B cell (primary cell): ENCODE measurements at regions not wholly inside any gene's neighbourhood (a gene's known extent, or its start where the extent isn't known, plus 50 kb on each side); places are given as distances from the start of the nearest gene placed in this dataset.

Experiments
- ATAC-seq: fragments of 200-7000 bp; cut with Tn5 transposase; one replicate; pipeline ENCODE4 v1.10.0; 2021; ENCODE audit warnings: low read depth, mild to moderate bottlenecking, moderate number of reproducible peaks, moderate library complexity
- CTCF ChIA-PET: fragments of 350-600 bp; sonication (Branson Sonifier 250); formaldehyde crosslinking; loops from one replicate; lab custom pipeline; 2021; ENCODE audit warnings: antibody characterized with exemption, inconsistent platforms; lab: Charles Lee
- POLR2A ChIA-PET: fragments of 350-600 bp; sonication (Branson Sonifier 250); formaldehyde crosslinking; loops from one replicate; lab custom pipeline; 2021; ENCODE audit warnings: antibody characterized with exemption; lab: Charles Lee
- DNase-seq: peaks from one replicate; pipeline ENCODE4 v3.0.0; 2013
- H2AFZ ChIP-seq: 2 replicates; pipeline ENCODE4 v1.6.1; 2012; ENCODE audit warnings: mild to moderate bottlenecking, low read depth, low read length; ENCODE audit not compliant: insufficient read depth, poor library complexity, severe bottlenecking
- H3K27ac ChIP-seq, 2 donors: 1 replicate in 1 of 2; 2 replicates in 1 of 2; pipeline ENCODE4 v1.5.1; 2012 to 2013; ENCODE audit warnings: low read length in 2 of 2, mild to moderate bottlenecking in 2 of 2, moderate library complexity in 1 of 2
- H3K27me3 ChIP-seq, 4 experiments: fragments of 200-600 bp in 1 of 4; sonication (generic) in 1 of 4; replicated peaks in 1 of 4; 1 replicate in 2 of 4; 2 replicates in 2 of 4; pipeline versions ENCODE4 v1.6.1 to v1.7.0; 2013 to 2016; ENCODE audit warnings: low read length in 3 of 4, mild to moderate bottlenecking in 2 of 4, mixed read lengths in 1 of 4, moderate library complexity in 1 of 4; ENCODE audit not compliant: insufficient read depth in 4 of 4, control insufficient read depth in 3 of 4; ENCODE audit errors: control extremely low read depth in 1 of 4
- H3K36me3 ChIP-seq, 2 experiments: replicated peaks in 1 of 2; 1 replicate in 1 of 2; 2 replicates in 1 of 2; pipeline versions ENCODE4 v1.6.1 to v1.7.1; 2013; ENCODE audit warnings: low read length in 1 of 2; ENCODE audit not compliant: insufficient read depth in 2 of 2, control insufficient read depth in 1 of 2; ENCODE audit errors: control extremely low read depth in 1 of 2, extremely low read depth in 1 of 2
- H3K4me1 ChIP-seq, 2 donors: fragments of 200-600 bp in 1 of 2; sonication (generic) in 1 of 2; 1 replicate in 1 of 2; 2 replicates in 1 of 2; pipeline versions ENCODE4 v1.5.1 to v1.6.1; 2013 to 2017; ENCODE audit warnings: low read length in 2 of 2; ENCODE audit not compliant: control insufficient read depth in 2 of 2, insufficient read depth in 2 of 2
- H3K4me2 ChIP-seq: replicated peaks from 2 replicates; pipeline ENCODE3; 2012; ENCODE audit warnings: mild to moderate bottlenecking, low read depth, low read length; ENCODE audit not compliant: poor library complexity, severe bottlenecking
- H3K4me3 ChIP-seq, 5 experiments: fragments of 200-600 bp in 1 of 5; sonication (generic) in 1 of 5; 1 replicate in 3 of 5; 2 replicates in 2 of 5; pipeline versions ENCODE4 v1.5.1 to v1.7.0; 2011 to 2016; ENCODE audit warnings: low read length in 4 of 5, mild to moderate bottlenecking in 4 of 5, low read depth in 2 of 5, control low read depth in 1 of 5, moderate library complexity in 1 of 5; ENCODE audit not compliant: insufficient read depth in 1 of 5; ENCODE audit errors: control extremely low read depth in 1 of 5, extremely low read depth in 1 of 5
- H3K79me2 ChIP-seq: fragments of 200-600 bp; sonication (generic); one replicate; pipeline ENCODE4 v1.6.0; 2016; ENCODE audit warnings: low read length; ENCODE audit not compliant: control insufficient read depth, insufficient read depth
- H3K9ac ChIP-seq: fragments of 200-600 bp; sonication (generic); 2 replicates; pipeline ENCODE4 v1.6.1; 2017; ENCODE audit warnings: mild to moderate bottlenecking, low read length, moderate library complexity
- H3K9me3 ChIP-seq, 3 donors: one replicate each; pipeline versions ENCODE4 v1.6.1 to v1.7.1; 2013; ENCODE audit warnings: low read length in 2 of 3; ENCODE audit not compliant: control insufficient read depth in 2 of 3, insufficient read depth in 1 of 3; ENCODE audit errors: control extremely low read depth in 1 of 3
- H4K20me1 ChIP-seq: 2 replicates; pipeline ENCODE4 v1.6.0; 2012; ENCODE audit warnings: mild to moderate bottlenecking, low read length; ENCODE audit not compliant: insufficient read depth, control insufficient read depth, poor library complexity, severe bottlenecking
- H3K27ac Mint-ChIP-seq: one replicate; pipeline ENCODE4 v1.8.0; 2021; ENCODE audit warnings: mixed read lengths
- H3K27me3 Mint-ChIP-seq: one replicate; pipeline ENCODE4 v1.8.0; 2021; ENCODE audit warnings: mixed read lengths
- H3K4me1 Mint-ChIP-seq: one replicate; pipeline ENCODE4 v1.8.0; 2021; ENCODE audit warnings: mixed read lengths
- H3K4me3 Mint-ChIP-seq: one replicate; pipeline ENCODE4 v1.8.0; 2021; ENCODE audit warnings: mixed read lengths
- H3K9me3 Mint-ChIP-seq: one replicate; pipeline ENCODE4 v1.8.0; 2022; ENCODE audit warnings: mixed read lengths; ENCODE audit not compliant: insufficient read depth
- CTCF ChIP-seq: fragments of 200-600 bp; IDR thresholded peaks from one replicate; pipeline ENCODE4 v1.8.0; 2022; ENCODE audit warnings: antibody characterized with exemption, mild to moderate bottlenecking
- EZH2 ChIP-seq: IDR thresholded peaks from 2 replicates; pipeline ENCODE4 v1.6.1; 2012; ENCODE audit warnings: borderline replicate concordance, low read depth, mild to moderate bottlenecking, moderate library complexity, low read length; ENCODE audit not compliant: insufficient read depth, poor library complexity, severe bottlenecking
- whole genome bisulfite sequencing: methylation state at CpG from one replicate; pipeline ENCODE4 v1.1.5; 2013; ENCODE audit warnings: missing lambda C conversion rate; ENCODE audit not compliant: insufficient coverage; 5-methylcytosine and 5-hydroxymethylcytosine counted together
- intact Hi-C: fragments of 100-400 bp; cut with micrococcal nuclease; formaldehyde crosslinking; loops from one replicate; pipeline ENCODE4 v1.10.0; 2022

GRCh38 chr9:111096051-111096450 lies 57.8 kb upstream of the LPAR1 start:
- H3K9ac ChIP-seq = no peak overlapping the region
- no peak for DNase-seq
- intact Hi-C loops = no loop called here
- Mint-ChIP-seq H3K27me3 (no peaks in the 10 kb centered on the region), H3K9me3 (no peaks in the 10 kb centered on the region), H3K4me3 (no peak overlapping the region), H3K27ac (no peak overlapping the region), H3K4me1 (no peaks in the 10 kb centered on the region)
- H3K4me3 ChIP-seq = no peak overlapping the region
- 74% methylated on average over 2 of the region's 3 CpGs for WGBS
- POLR2A ChIA-PET = no interaction called here
- H4K20me1 ChIP-seq = no peaks in the 10 kb centered on the region
- H3K79me2 ChIP-seq = no peaks in the 10 kb centered on the region
- no peak for ATAC-seq
- no peaks in the 10 kb centered on the region for H3K27me3 ChIP-seq
- H3K4me1 ChIP-seq = no peaks in the 10 kb centered on the region
- no peaks in the 10 kb centered on the region for H3K9me3 ChIP-seq
- no peak overlapping the region for H3K27ac ChIP-seq
- no peak overlapping the region for H3K4me2 ChIP-seq
- TF ChIP-seq EZH2 = no peak
- TF ChIP-seq CTCF = no peak
- H3K36me3 ChIP-seq = no peaks in the 10 kb centered on the region
- CTCF ChIA-PET = no interaction called here
- no peak overlapping the region for H2AFZ ChIP-seq

- H3K27me3 Mint-ChIP-seq = no peaks in the 10 kb centered on the region
- H3K4me3 Mint-ChIP-seq = no peak overlapping the region
- ChIA-PET CTCF (no interaction called here), POLR2A (no interaction called here)
- no peaks in the 10 kb centered on the region for H3K79me2 ChIP-seq
- intact Hi-C loops = no loop called here
- WGBS = 100% methylated on average over 4 of the region's 4 CpGs
- H3K4me1 ChIP-seq = no peaks in the 10 kb centered on the region
- no peak overlapping the region for H2AFZ ChIP-seq
- TF ChIP-seq EZH2 (no peak), CTCF (no peak)
- H3K27me3 ChIP-seq = no peaks in the 10 kb centered on the region
- no peak overlapping the region for H3K4me3 ChIP-seq
- H3K4me1 Mint-ChIP-seq = no peaks in the 10 kb centered on the region
- no peak overlapping the region for H3K27ac ChIP-seq
- H3K36me3 ChIP-seq = no peaks in the 10 kb centered on the region
- no peak for DNase-seq
- no peak overlapping the region for H3K9ac ChIP-seq
- no peak for ATAC-seq
- H4K20me1 ChIP-seq = no peaks in the 10 kb centered on the region
- no peaks in the 10 kb centered on the region for H3K9me3 ChIP-seq
- no peak overlapping the region for H3K27ac Mint-ChIP-seq
- H3K9me3 Mint-ChIP-seq = no peaks in the 10 kb centered on the region
- no peak overlapping the region for H3K4me2 ChIP-seq
Measured at GRCh38 chr9:111095441-111095840, 57.2 kb upstream of the LPAR1 start.
